Neural progenitor cell (in vitro differentiated cells): ENCODE measurements at regions not wholly inside any gene's neighbourhood (a gene's known extent, or its start where the extent isn't known, plus 50 kb on each side); places are given as distances from the start of the nearest gene placed in this dataset.

Source experiments
- DNase-seq: peaks from one replicate; pipeline ENCODE4 v3.0.0-alpha.2; 2016; ENCODE audit warnings: low spot score
- H2AFZ ChIP-seq: fragments of 200-600 bp; sonication (generic); replicated peaks from 2 replicates; pipeline ENCODE4 v1.6.1; 2016; ENCODE audit warnings: antibody characterized with exemption
- H3F3A ChIP-seq: fragments of 200-600 bp; sonication (generic); 2 replicates; pipeline ENCODE4 v1.6.1; 2016; ENCODE audit warnings: antibody characterized with exemption, low read depth
- H3K27ac ChIP-seq: fragments of 200-600 bp; sonication (generic); 2 replicates; pipeline ENCODE4 v1.5.1; 2016; ENCODE audit warnings: mild to moderate bottlenecking
- H3K27me3 ChIP-seq: fragments of 200-600 bp; sonication (generic); 2 replicates; pipeline ENCODE4 v1.6.1; 2016; ENCODE audit warnings: mild to moderate bottlenecking, moderate library complexity
- H3K36me3 ChIP-seq: fragments of 200-600 bp; sonication (generic); 2 replicates; pipeline ENCODE4 v1.5.1; 2016
- H3K4me1 ChIP-seq: fragments of 200-600 bp; sonication (generic); 2 replicates; pipeline ENCODE4 v1.6.1; 2016; ENCODE audit warnings: mixed run types
- H3K4me2 ChIP-seq: fragments of 200-600 bp; sonication (generic); 2 replicates; pipeline ENCODE4 v1.6.1; 2016
- H3K4me3 ChIP-seq: fragments of 200-600 bp; sonication (generic); 2 replicates; pipeline ENCODE4 v1.5.1; 2016
- H3K79me2 ChIP-seq: fragments of 200-600 bp; sonication (generic); 2 replicates; pipeline ENCODE4 v1.6.1; 2016; ENCODE audit warnings: low read depth
- H3K9ac ChIP-seq: fragments of 200-600 bp; sonication (generic); 2 replicates; pipeline ENCODE4 v1.6.1; 2016
- H3K9me3 ChIP-seq: fragments of 200-600 bp; sonication (generic); 2 replicates; pipeline ENCODE4 v1.5.1; 2016; ENCODE audit warnings: low read depth
- H4K20me1 ChIP-seq: fragments of 200-600 bp; sonication (generic); 2 replicates; pipeline ENCODE4 v1.6.1; 2016; ENCODE audit warnings: low read depth
- H3K27ac Mint-ChIP-seq: 3 replicates; pipeline ENCODE4 v1.8.0; 2021; ENCODE audit warnings: mixed read lengths
- H3K27me3 Mint-ChIP-seq: 2 replicates; pipeline ENCODE4 v1.8.0; 2022; ENCODE audit warnings: low read depth, mild to moderate bottlenecking, inconsistent platforms, moderate library complexity, mixed read lengths; ENCODE audit not compliant: insufficient read depth
- H3K36me3 Mint-ChIP-seq: 3 replicates; pipeline ENCODE4 v1.8.0; 2021; ENCODE audit warnings: mixed read lengths
- H3K4me1 Mint-ChIP-seq: 3 replicates; pipeline ENCODE4 v1.8.0; 2021; ENCODE audit warnings: mixed read lengths
- H3K4me3 Mint-ChIP-seq: 3 replicates; pipeline ENCODE4 v1.8.0; 2021; ENCODE audit warnings: mild to moderate bottlenecking, moderate library complexity, mixed read lengths
- H3K9me3 Mint-ChIP-seq: 3 replicates; pipeline ENCODE4 v1.8.0; 2020; ENCODE audit warnings: mixed read lengths
- EZH2 ChIP-seq: fragments of 200-600 bp; sonication (generic); IDR thresholded peaks from 2 replicates; pipeline ENCODE4 v1.6.1; 2017; ENCODE audit warnings: antibody characterized with exemption, mild to moderate bottlenecking, moderate library complexity
- EZH2phosphoT487 ChIP-seq: fragments of 200-600 bp; sonication (generic); IDR thresholded peaks from 2 replicates; pipeline ENCODE4 v1.6.1; 2017; ENCODE audit warnings: antibody characterized with exemption
- TF ChIP-seq, protein P1 (sequence below): fragments of 200-600 bp; sonication (generic); IDR thresholded peaks from 2 replicates; pipeline ENCODE4 v1.5.1; 2017; ENCODE audit warnings: antibody characterized with exemption, mild to moderate bottlenecking

- TF ChIP-seq, protein P1, sequence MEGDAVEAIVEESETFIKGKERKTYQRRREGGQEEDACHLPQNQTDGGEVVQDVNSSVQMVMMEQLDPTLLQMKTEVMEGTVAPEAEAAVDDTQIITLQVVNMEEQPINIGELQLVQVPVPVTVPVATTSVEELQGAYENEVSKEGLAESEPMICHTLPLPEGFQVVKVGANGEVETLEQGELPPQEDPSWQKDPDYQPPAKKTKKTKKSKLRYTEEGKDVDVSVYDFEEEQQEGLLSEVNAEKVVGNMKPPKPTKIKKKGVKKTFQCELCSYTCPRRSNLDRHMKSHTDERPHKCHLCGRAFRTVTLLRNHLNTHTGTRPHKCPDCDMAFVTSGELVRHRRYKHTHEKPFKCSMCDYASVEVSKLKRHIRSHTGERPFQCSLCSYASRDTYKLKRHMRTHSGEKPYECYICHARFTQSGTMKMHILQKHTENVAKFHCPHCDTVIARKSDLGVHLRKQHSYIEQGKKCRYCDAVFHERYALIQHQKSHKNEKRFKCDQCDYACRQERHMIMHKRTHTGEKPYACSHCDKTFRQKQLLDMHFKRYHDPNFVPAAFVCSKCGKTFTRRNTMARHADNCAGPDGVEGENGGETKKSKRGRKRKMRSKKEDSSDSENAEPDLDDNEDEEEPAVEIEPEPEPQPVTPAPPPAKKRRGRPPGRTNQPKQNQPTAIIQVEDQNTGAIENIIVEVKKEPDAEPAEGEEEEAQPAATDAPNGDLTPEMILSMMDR: no peak
- TF ChIP-seq EZH2phosphoT487 (no peak), EZH2 (no peak)
- no peaks in the 10 kb centered on the region for H3K27me3 ChIP-seq
- peak overlapping the region; percentile 75 for H3K4me2 ChIP-seq
- peaks cover 4% of the 10 kb centered on the region for H3K9me3 Mint-ChIP-seq
- no peaks in the 10 kb centered on the region for H4K20me1 ChIP-seq
- H3K4me3 Mint-ChIP-seq: no peak overlapping the region
- peaks cover 5% of the 10 kb centered on the region for H3K9me3 ChIP-seq
- peaks cover 49% of the 10 kb centered on the region for H3K4me1 ChIP-seq
- DNase-seq: no peak
- H3K36me3 Mint-ChIP-seq: no peaks in the 10 kb centered on the region
- peaks cover 54% of the 10 kb centered on the region for H3F3A ChIP-seq
- no peak overlapping the region for H2AFZ ChIP-seq
- no peak overlapping the region for H3K9ac ChIP-seq
- H3K36me3 ChIP-seq: no peaks in the 10 kb centered on the region
- H3K4me1 Mint-ChIP-seq: peaks cover 45% of the 10 kb centered on the region
- no peaks in the 10 kb centered on the region for H3K79me2 ChIP-seq
- H3K4me3 ChIP-seq: no peak overlapping the region
- no peak overlapping the region for H3K27ac ChIP-seq
- peaks cover 10% of the 10 kb centered on the region for H3K27me3 Mint-ChIP-seq
- H3K27ac Mint-ChIP-seq: peak overlapping the region; percentile 22
These were observed 166.3 kb downstream of the MYCN start for GRCh38 chr2:16106619-16107018.

DNA sequence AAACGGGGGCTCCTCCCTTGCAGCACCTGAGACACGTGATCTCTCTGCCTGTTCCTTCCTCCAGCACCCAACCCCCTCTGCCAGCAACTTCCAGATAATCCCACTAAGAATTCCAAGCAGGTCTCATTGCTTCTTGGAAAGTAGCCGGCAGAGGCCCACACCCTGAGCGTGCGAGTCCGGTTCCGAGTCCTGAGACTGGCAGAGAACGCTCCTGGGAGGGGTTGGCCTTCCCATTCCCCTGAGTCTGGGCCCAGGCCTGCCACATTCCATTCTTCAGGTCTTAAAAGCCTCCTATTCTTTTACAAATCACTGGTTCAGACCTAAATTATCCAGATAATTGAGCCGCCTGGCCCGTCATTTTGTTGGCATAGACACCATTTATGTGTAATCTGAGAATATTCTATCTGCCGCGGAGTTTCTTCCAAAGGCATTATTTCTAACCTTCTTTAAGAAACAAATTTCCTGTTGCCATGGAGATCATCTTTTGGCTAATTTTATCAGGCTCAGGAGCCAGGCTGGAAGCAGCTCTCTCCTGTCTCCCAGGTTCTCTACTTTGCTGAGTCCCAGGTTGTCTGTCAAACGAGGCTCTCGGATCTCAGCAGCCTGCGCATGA lies 165.4 kb downstream of the MYCN start:
- no peaks in the 10 kb centered on the region for H4K20me1 ChIP-seq
- H3K4me2 ChIP-seq: peak overlapping the region; percentile 75
- no peak overlapping the region for H3K9ac ChIP-seq
- peak overlapping the region; percentile 89 for H3K27ac Mint-ChIP-seq
- peaks cover 4% of the 10 kb centered on the region for H3K9me3 Mint-ChIP-seq
- TF ChIP-seq EZH2: no peak
- TF ChIP-seq, protein P1: no peak
- no peak for TF ChIP-seq EZH2phosphoT487
- H3K27me3 Mint-ChIP-seq: peaks cover 10% of the 10 kb centered on the region
- H3K79me2 ChIP-seq: no peaks in the 10 kb centered on the region
- peak overlapping the region; percentile 44 for H3K27ac ChIP-seq
- H3F3A ChIP-seq: peaks cover 54% of the 10 kb centered on the region
- peaks cover 5% of the 10 kb centered on the region for H3K9me3 ChIP-seq
- peak overlapping the region; percentile 58 for H2AFZ ChIP-seq
- peaks cover 53% of the 10 kb centered on the region for H3K4me1 Mint-ChIP-seq
- no peaks in the 10 kb centered on the region for H3K36me3 Mint-ChIP-seq
- no peaks in the 10 kb centered on the region for H3K36me3 ChIP-seq
- peak overlapping the region; percentile 16 for H3K4me3 ChIP-seq
- peaks cover 49% of the 10 kb centered on the region for H3K4me1 ChIP-seq
- H3K27me3 ChIP-seq: no peaks in the 10 kb centered on the region
- peak overlapping the region; percentile 65 for H3K4me3 Mint-ChIP-seq
- DNase-seq: peak; percentile 84

DNA sequence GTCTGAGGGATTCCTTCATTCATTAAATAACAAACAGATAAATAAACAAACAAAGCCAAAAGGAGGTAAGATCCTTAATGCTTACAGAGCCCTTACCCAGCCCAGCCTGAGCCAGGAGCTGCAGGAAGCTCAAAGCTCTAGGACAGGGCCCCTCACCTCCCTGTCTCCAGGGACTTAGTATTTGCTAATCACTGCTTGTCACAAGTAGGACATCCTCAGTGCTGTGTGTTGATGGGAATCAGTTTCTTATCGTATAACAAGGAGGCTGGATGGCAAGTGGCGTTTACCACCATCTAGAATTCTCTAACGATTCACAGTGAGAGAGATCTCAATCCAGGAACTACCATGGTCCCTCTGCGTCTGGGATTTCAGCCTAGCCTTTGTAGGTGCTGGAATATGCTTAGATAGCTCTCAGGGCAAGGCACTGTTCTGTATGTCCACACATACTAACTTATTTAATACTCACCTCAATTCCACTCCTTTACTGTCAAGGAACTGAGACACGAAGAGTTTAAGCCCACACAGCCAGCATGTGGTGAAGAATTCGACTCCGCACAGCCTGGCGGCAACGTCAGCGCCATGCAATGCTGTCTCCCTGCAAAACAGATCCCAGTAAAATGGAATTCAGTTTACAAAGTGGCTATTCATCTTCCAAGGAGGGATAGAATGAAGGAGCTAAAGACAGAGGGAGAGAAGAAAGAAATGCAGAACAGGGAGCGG lies 164.8 kb downstream of the MYCN start:
- H3K27me3 Mint-ChIP-seq: peaks cover 10% of the 10 kb centered on the region

More for the DNA sequence above, 164.8 kb downstream of the MYCN start:
- Histone ChIP-seq H3K27ac (peak overlapping the region; percentile 44), H2AFZ (peak overlapping the region; percentile 58), H3K79me2 (no peaks in the 10 kb centered on the region), H3K4me2 (peak overlapping the region; percentile 75), H3K27me3 (no peaks in the 10 kb centered on the region), H3F3A (peaks cover 54% of the 10 kb centered on the region), H3K4me1 (peaks cover 49% of the 10 kb centered on the region), H3K9ac (no peak overlapping the region), H3K4me3 (peak overlapping the region; percentile 16), H3K36me3 (no peaks in the 10 kb centered on the region), H4K20me1 (no peaks in the 10 kb centered on the region), H3K9me3 (peaks cover 5% of the 10 kb centered on the region)
- peak; percentile 66 for DNase-seq
- Mint-ChIP-seq H3K9me3 (peaks cover 4% of the 10 kb centered on the region), H3K27ac (peak overlapping the region; percentile 89), H3K4me1 (peaks cover 58% of the 10 kb centered on the region), H3K36me3 (no peaks in the 10 kb centered on the region), H3K4me3 (peak overlapping the region; percentile 65)
- TF ChIP-seq EZH2phosphoT487: no peak
- TF ChIP-seq, protein P1: no peak
- no peak for TF ChIP-seq EZH2
